GOT3 (cell line): ENCODE measurements at regions not wholly inside any gene's neighbourhood (a gene's known extent, or its start where the extent isn't known, plus 50 kb on each side); places are given as distances from the start of the nearest gene placed in this dataset.
"Not testable (repeated sequence)": the region's sequence is repeated elsewhere in the genome, so short reads cannot be mapped to it uniquely, and the experiment has no call there.

Experiments
- DNase-seq: peaks from one replicate; lab custom pipeline; 2025; ENCODE audit warnings: mixed read lengths; lab: John Stamatoyannopoulos, UW

- DNase-seq = no peak
Observed at GRCh38 chr5:5884593-5884992, 462.1 kb downstream of the ICE1 start.

GRCh38 chr5:5883562-5883961 lies 461.1 kb downstream of the ICE1 start:
- no peak for DNase-seq

GRCh38 chr5:5883146-5883545 lies 460.7 kb downstream of the ICE1 start:
- DNase-seq = no peak

GRCh38 chr5:5882706-5883105 lies 460.2 kb downstream of the ICE1 start:
- no peak for DNase-seq

- no peak for DNase-seq
Observed at GRCh38 chr5:5881294-5881693, 458.8 kb downstream of the ICE1 start.

GRCh38 chr5:5880077-5880763 lies 457.7 kb downstream of the ICE1 start:
- DNase-seq = no peak

GRCh38 chr5:5857396-5857795 lies 434.9 kb downstream of the ICE1 start:
- DNase-seq = no peak

- DNase-seq = no peak
Observed at GRCh38 chr5:5854087-5854486, 431.6 kb downstream of the ICE1 start.

GRCh38 chr5:5838493-5838892 lies 416.0 kb downstream of the ICE1 start:
- DNase-seq = no peak

GRCh38 chr5:5831622-5832021 lies 409.1 kb downstream of the ICE1 start:
- DNase-seq = not testable (repeated sequence)

GRCh38 chr5:5828619-5829018 lies 406.1 kb downstream of the ICE1 start:
- DNase-seq = no peak

- DNase-seq = no peak
Observed at GRCh38 chr5:5826911-5827310, 404.4 kb downstream of the ICE1 start.

GRCh38 chr5:5822729-5823257 lies 400.3 kb downstream of the ICE1 start:
- no peak for DNase-seq

- DNase-seq = no peak
Observed at GRCh38 chr5:5816960-5817359, 394.5 kb downstream of the ICE1 start.

GRCh38 chr5:5813441-5813840 lies 391.0 kb downstream of the ICE1 start:
- no peak for DNase-seq

GRCh38 chr5:5810461-5810860 lies 388.0 kb downstream of the ICE1 start:
- no peak for DNase-seq

- DNase-seq = no peak
Observed at GRCh38 chr5:5805916-5806315, 383.4 kb downstream of the ICE1 start.

GRCh38 chr5:5804478-5805233 lies 382.2 kb downstream of the ICE1 start:
- no peak for DNase-seq

GRCh38 chr5:5800801-5801761 lies 378.6 kb downstream of the ICE1 start:
- DNase-seq = no peak

- no peak for DNase-seq
Observed at GRCh38 chr5:5799826-5800225, 377.3 kb downstream of the ICE1 start.

GRCh38 chr5:5799229-5799628 lies 376.8 kb downstream of the ICE1 start:
- no peak for DNase-seq

- no peak for DNase-seq
Observed at GRCh38 chr5:5798462-5798861, 376.0 kb downstream of the ICE1 start.
